Endothelial cell (in vitro differentiated cells): ENCODE measurements at regions not wholly inside any gene's neighbourhood (a gene's known extent, or its start where the extent isn't known, plus 50 kb on each side); places are given as distances from the start of the nearest gene placed in this dataset.

ENCODE experiments used
- DNase-seq: peaks from one replicate; pipeline ENCODE4 v3.0.0; 2021; ENCODE audit warnings: low spot score
- H3K27ac Mint-ChIP-seq: one replicate; pipeline ENCODE4 v1.8.0; 2021; ENCODE audit warnings: mixed read lengths, inconsistent platforms; ENCODE audit not compliant: unreplicated experiment
- H3K27me3 Mint-ChIP-seq: one replicate; pipeline ENCODE4 v1.8.0; 2021; ENCODE audit warnings: mild to moderate bottlenecking, moderate library complexity, mixed read lengths, inconsistent platforms; ENCODE audit not compliant: unreplicated experiment
- H3K36me3 Mint-ChIP-seq: one replicate; pipeline ENCODE4 v1.8.0; 2021; ENCODE audit warnings: mild to moderate bottlenecking, low read depth, mixed read lengths, inconsistent platforms; ENCODE audit not compliant: unreplicated experiment
- H3K4me1 Mint-ChIP-seq: one replicate; pipeline ENCODE4 v1.8.0; 2021; ENCODE audit warnings: mild to moderate bottlenecking, mixed read lengths, inconsistent platforms; ENCODE audit not compliant: unreplicated experiment
- H3K4me3 Mint-ChIP-seq: one replicate; pipeline ENCODE4 v1.8.0; 2021; ENCODE audit warnings: mild to moderate bottlenecking, mixed read lengths, inconsistent platforms; ENCODE audit not compliant: unreplicated experiment
- H3K9me3 Mint-ChIP-seq: one replicate; pipeline ENCODE4 v1.8.0; 2021; ENCODE audit warnings: mixed read lengths, inconsistent platforms; ENCODE audit not compliant: unreplicated experiment
- CTCF ChIP-seq: fragments of 200-600 bp; sonication (generic); IDR thresholded peaks from one replicate; pipeline ENCODE4 v1.5.0; 2021; ENCODE audit warnings: antibody characterized with exemption; ENCODE audit not compliant: unreplicated experiment

GRCh38 chr10:23870651-23871610 is 338.0 kb upstream of the KIAA1217 start:
- Mint-ChIP-seq H3K36me3 (no peaks in the 10 kb centered on the region), H3K27me3 (no peaks in the 10 kb centered on the region), H3K4me1 (peaks cover 6% of the 10 kb centered on the region), H3K4me3 (no peak overlapping the region), H3K9me3 (no peaks in the 10 kb centered on the region), H3K27ac (no peak overlapping the region)
- no peak for TF ChIP-seq CTCF
- no peak for DNase-seq

DNA sequence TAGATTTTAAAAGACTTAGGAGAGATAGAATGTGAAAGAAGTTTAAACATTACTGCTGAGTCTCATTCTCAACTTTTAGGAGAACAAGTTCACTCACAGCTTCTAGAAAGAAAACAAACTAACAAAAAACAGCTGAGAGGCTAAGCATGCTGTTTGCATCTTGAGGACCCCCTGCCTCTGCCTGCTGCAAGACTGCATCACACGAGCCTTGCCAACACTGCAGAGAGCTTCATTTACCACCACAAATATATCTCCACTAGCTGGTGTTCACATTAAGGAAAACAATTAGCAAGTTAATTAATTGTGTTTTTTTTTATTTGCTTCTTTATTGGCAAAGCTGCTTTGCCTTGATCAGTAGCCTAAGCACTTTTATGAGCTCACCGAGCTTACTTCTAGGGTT is 336.6 kb upstream of the KIAA1217 start:
- no peak overlapping the region for H3K27ac Mint-ChIP-seq
- no peaks in the 10 kb centered on the region for H3K9me3 Mint-ChIP-seq
- no peak for DNase-seq
- H3K36me3 Mint-ChIP-seq = no peaks in the 10 kb centered on the region
- H3K4me1 Mint-ChIP-seq = peaks cover 6% of the 10 kb centered on the region
- H3K4me3 Mint-ChIP-seq = no peak overlapping the region
- H3K27me3 Mint-ChIP-seq = no peaks in the 10 kb centered on the region
- no peak for TF ChIP-seq CTCF

GRCh38 chr10:23877791-23878320 is 331.1 kb upstream of the KIAA1217 start:
- Mint-ChIP-seq H3K27me3 (no peaks in the 10 kb centered on the region), H3K27ac (no peak overlapping the region), H3K4me1 (no peaks in the 10 kb centered on the region), H3K9me3 (no peaks in the 10 kb centered on the region), H3K36me3 (no peaks in the 10 kb centered on the region), H3K4me3 (no peak overlapping the region)
- TF ChIP-seq CTCF = no peak
- DNase-seq = no peak

DNA sequence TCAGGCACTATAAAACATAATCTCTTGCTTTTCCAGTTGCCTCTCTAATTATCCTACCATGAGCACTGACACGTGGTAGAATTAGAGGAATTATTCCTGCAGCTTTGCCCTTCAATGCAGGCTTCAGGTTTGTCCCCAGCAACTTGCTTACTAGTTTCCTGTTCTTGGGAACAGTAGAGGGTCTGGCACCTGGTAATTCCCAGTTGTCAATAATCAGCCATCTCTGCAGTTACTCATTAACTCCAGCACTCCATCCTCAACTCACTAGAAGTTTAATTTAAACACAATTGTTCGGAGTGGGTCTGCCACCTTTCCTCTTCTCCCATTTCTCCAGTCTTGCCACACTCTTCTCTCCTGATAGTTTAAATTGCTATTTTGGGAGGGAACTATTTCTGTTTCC is 324.3 kb upstream of the KIAA1217 start:
- Mint-ChIP-seq H3K4me3 (no peak overlapping the region), H3K36me3 (no peaks in the 10 kb centered on the region), H3K27me3 (no peaks in the 10 kb centered on the region), H3K27ac (no peak overlapping the region), H3K9me3 (no peaks in the 10 kb centered on the region), H3K4me1 (no peaks in the 10 kb centered on the region)
- no peak for DNase-seq
- no peak for TF ChIP-seq CTCF

- DNase-seq = no peak
- H3K4me1 Mint-ChIP-seq = no peaks in the 10 kb centered on the region
- H3K27me3 Mint-ChIP-seq = no peaks in the 10 kb centered on the region
- no peaks in the 10 kb centered on the region for H3K36me3 Mint-ChIP-seq
- TF ChIP-seq CTCF = no peak
- H3K4me3 Mint-ChIP-seq = no peak overlapping the region
- no peak overlapping the region for H3K27ac Mint-ChIP-seq
- H3K9me3 Mint-ChIP-seq = no peaks in the 10 kb centered on the region
Measured at GRCh38 chr10:23885853-23886252, 323.1 kb upstream of the KIAA1217 start.
